RWPE2 (cell line): ENCODE measurements at regions not wholly inside any gene's neighbourhood (a gene's known extent, or its start where the extent isn't known, plus 50 kb on each side); places are given as distances from the start of the nearest gene placed in this dataset.

Experiments
- ATAC-seq: fragments of 200-7000 bp; cut with Tn5 transposase; 3 replicates; pipeline ENCODE4 v1.9.1; 2021; ENCODE audit warnings: low read depth
- DNase-seq: peaks from one replicate; pipeline ENCODE4 v3.0.0-alpha.2; 2020; ENCODE audit warnings: low spot score
- H3K27ac ChIP-seq: fragments of 450-650 bp; 2 replicates; pipeline ENCODE4 v1.5.1; 2017; ENCODE audit warnings: mild to moderate bottlenecking; ENCODE audit not compliant: poor library complexity, severe bottlenecking
- H3K27me3 ChIP-seq: fragments of 250-450 bp; sonication (Bioruptor Pico); 2 replicates; pipeline ENCODE4 v1.5.1; 2021; ENCODE audit warnings: mild to moderate bottlenecking, moderate library complexity; ENCODE audit not compliant: insufficient read depth, poor library complexity, severe bottlenecking
- H3K36me3 ChIP-seq: fragments of 250-450 bp; sonication (Bioruptor Pico); 2 replicates; pipeline ENCODE4 v1.5.1; 2020; ENCODE audit warnings: low read depth, mild to moderate bottlenecking, moderate library complexity
- H3K4me1 ChIP-seq: fragments of 250-450 bp; sonication (Bioruptor Pico); 2 replicates; pipeline ENCODE4 v1.5.1; 2021; ENCODE audit warnings: mild to moderate bottlenecking, moderate library complexity; ENCODE audit not compliant: insufficient read depth, poor library complexity, severe bottlenecking
- H3K4me3 ChIP-seq: fragments of 250-450 bp; sonication (Bioruptor Pico); 2 replicates; pipeline ENCODE4 v1.5.1; 2021; ENCODE audit warnings: mild to moderate bottlenecking, moderate library complexity; ENCODE audit not compliant: severe bottlenecking
- H3K9me3 ChIP-seq: fragments of 250-450 bp; sonication (Bioruptor Pico); 2 replicates; pipeline ENCODE4 v1.5.1; 2021; ENCODE audit warnings: mild to moderate bottlenecking, moderate library complexity; ENCODE audit not compliant: severe bottlenecking
- TF ChIP-seq, protein P1 (sequence below): fragments of 450-650 bp; IDR thresholded peaks from one replicate; pipeline ENCODE4 v1.5.1; 2017; ENCODE audit warnings: mild to moderate bottlenecking, moderate library complexity; ENCODE audit not compliant: poor library complexity, severe bottlenecking

GRCh38 chr12:86435053-86435452 is 178.9 kb upstream of the MGAT4C start:
- DNase-seq (no peak), ATAC-seq (no peak)
- Histone ChIP-seq H3K27me3 (no peaks in the 10 kb centered on the region), H3K4me1 (no peaks in the 10 kb centered on the region), H3K36me3 (no peaks in the 10 kb centered on the region), H3K9me3 (peaks cover 2% of the 10 kb centered on the region), H3K27ac (no peak overlapping the region), H3K4me3 (no peak overlapping the region)
- TF ChIP-seq, protein P1, sequence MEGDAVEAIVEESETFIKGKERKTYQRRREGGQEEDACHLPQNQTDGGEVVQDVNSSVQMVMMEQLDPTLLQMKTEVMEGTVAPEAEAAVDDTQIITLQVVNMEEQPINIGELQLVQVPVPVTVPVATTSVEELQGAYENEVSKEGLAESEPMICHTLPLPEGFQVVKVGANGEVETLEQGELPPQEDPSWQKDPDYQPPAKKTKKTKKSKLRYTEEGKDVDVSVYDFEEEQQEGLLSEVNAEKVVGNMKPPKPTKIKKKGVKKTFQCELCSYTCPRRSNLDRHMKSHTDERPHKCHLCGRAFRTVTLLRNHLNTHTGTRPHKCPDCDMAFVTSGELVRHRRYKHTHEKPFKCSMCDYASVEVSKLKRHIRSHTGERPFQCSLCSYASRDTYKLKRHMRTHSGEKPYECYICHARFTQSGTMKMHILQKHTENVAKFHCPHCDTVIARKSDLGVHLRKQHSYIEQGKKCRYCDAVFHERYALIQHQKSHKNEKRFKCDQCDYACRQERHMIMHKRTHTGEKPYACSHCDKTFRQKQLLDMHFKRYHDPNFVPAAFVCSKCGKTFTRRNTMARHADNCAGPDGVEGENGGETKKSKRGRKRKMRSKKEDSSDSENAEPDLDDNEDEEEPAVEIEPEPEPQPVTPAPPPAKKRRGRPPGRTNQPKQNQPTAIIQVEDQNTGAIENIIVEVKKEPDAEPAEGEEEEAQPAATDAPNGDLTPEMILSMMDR: no peak

DNA sequence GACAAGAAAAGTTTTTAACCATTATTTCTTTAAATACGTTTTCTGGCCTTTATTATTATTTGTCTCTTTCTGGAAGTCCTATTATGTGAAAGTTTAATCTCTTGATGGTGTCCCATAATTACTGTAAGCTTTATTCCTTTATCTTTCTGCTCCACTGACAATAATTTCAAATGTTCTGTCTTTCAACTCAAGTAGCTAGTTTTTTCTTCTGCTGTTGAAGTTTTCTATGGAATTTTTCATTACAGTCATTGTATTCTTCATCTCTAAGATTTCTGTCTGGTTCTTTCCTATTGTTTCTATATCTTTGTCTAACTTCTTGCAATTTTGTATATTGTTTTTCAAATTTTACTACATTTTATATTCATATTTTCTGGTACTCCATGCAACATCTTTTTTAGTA is 173.6 kb upstream of the MGAT4C start:
- H3K4me3 ChIP-seq: no peak overlapping the region
- peaks cover 7% of the 10 kb centered on the region for H3K9me3 ChIP-seq
- no peaks in the 10 kb centered on the region for H3K27me3 ChIP-seq
- ATAC-seq: no peak
- no peaks in the 10 kb centered on the region for H3K4me1 ChIP-seq
- no peak for DNase-seq
- no peaks in the 10 kb centered on the region for H3K36me3 ChIP-seq
- TF ChIP-seq, protein P1: no peak
- H3K27ac ChIP-seq: no peak overlapping the region

DNA sequence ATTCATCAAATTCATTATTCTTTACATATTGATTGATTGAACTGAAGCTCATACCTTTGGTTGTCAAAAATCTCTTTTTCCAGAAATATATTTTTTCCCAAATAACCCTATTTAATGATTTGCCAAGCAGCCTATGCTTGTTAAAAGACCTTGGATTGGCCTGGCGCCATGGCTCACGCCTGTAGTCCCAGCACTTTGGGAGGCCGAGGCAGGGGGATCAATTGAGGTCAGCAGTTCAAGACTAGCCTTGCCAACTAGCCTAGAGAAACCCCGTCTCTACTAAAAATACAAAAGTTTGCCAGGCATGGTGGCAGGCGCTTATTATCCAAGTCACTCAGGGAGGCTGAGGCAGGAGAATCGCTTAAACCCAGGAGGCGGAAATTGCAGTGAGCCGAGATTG is 165.1 kb upstream of the MGAT4C start:
- H3K36me3 ChIP-seq: no peaks in the 10 kb centered on the region
- no peak overlapping the region for H3K4me3 ChIP-seq
- DNase-seq (no peak), ATAC-seq (no peak)
- no peaks in the 10 kb centered on the region for H3K27me3 ChIP-seq
- TF ChIP-seq, protein P1: no peak
- H3K9me3 ChIP-seq: no peaks in the 10 kb centered on the region
- H3K27ac ChIP-seq: no peak overlapping the region
- H3K4me1 ChIP-seq: no peaks in the 10 kb centered on the region

DNA sequence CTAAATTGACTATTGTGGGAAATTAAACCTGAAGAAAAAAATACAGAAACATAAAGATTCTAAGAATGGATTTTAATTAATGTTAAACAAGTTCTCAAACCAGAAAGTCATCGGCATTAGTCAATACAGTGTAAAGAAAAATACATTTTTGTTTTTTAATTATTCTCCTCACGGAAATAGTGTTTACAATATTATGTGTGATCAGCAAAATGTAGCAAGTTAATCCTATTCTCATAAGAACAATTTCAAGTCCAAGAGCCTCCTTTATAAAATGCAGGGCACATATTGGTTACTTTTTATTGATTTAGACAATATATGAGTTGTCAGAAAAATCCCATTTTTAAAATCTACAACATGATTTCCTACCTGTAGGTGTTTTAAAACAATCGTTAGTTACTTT is 158.0 kb upstream of the MGAT4C start:
- Histone ChIP-seq H3K27ac (no peak overlapping the region), H3K9me3 (no peaks in the 10 kb centered on the region), H3K36me3 (no peaks in the 10 kb centered on the region), H3K27me3 (no peaks in the 10 kb centered on the region), H3K4me1 (no peaks in the 10 kb centered on the region), H3K4me3 (no peak overlapping the region)
- ATAC-seq: no peak
- DNase-seq: no peak
- TF ChIP-seq, protein P1: no peak

DNA sequence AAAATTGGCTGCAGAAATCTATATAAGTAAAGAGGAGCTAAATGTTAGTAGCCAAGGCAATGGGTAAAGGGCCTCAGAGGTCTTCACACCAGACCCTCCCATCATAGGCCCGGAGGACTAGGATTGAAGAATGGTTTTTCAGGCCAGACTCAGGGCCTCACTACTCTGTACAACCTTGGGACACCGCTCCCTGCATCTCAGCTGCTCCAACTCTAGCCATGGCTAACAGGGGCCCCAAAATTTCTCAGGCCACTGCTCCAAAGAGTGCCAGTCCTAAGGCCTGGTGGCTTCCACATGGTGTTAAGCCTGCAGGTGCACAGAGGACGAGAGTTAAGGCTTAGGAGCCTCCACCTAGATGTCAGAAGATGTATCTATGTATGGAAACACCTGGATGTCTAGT is 155.5 kb upstream of the MGAT4C start:
- TF ChIP-seq, protein P1: no peak
- no peaks in the 10 kb centered on the region for H3K9me3 ChIP-seq
- no peaks in the 10 kb centered on the region for H3K27me3 ChIP-seq
- DNase-seq (no peak), ATAC-seq (no peak)
- no peak overlapping the region for H3K27ac ChIP-seq
- no peaks in the 10 kb centered on the region for H3K36me3 ChIP-seq
- H3K4me3 ChIP-seq: no peak overlapping the region
- no peaks in the 10 kb centered on the region for H3K4me1 ChIP-seq
